ENCODE measurements at regions not wholly inside any gene's neighbourhood (a gene's known extent, or its start where the extent isn't known, plus 50 kb on each side); places are given as distances from the start of the nearest gene placed in this dataset.

- no peak for TF ChIP-seq CTCF (IDR thresholded peaks at IDR 0.05; ENCODE audit: insufficient read depth, low read depth, low read length, missing control alignments)
- DNase-seq (ENCODE audit: low read depth): no peak
- no peak overlapping the region for H3K4me3 ChIP-seq (ENCODE audit: low read length)
Measured at GRCh38 chr5:28505121-28505520, 1466.7 kb upstream of the CDH9 start.

- no peak for DNase-seq (ENCODE audit: low read depth)
- no peak for TF ChIP-seq CTCF (IDR thresholded peaks at IDR 0.05; ENCODE audit: insufficient read depth, low read depth, low read length, missing control alignments)
- no peak overlapping the region for H3K4me3 ChIP-seq (ENCODE audit: low read length)
Measured at GRCh38 chr5:28500511-28500910, 1462.1 kb upstream of the CDH9 start.

- H3K4me3 ChIP-seq (ENCODE audit: low read length): no peak overlapping the region
- DNase-seq (ENCODE audit: low read depth): peak; percentile 40
- no peak for TF ChIP-seq CTCF (IDR thresholded peaks at IDR 0.05; ENCODE audit: insufficient read depth, low read depth, low read length, missing control alignments)
Measured at GRCh38 chr5:28499766-28500290, 1461.4 kb upstream of the CDH9 start.

GRCh38 chr5:28495876-28496275, 1457.5 kb upstream of the CDH9 start:
- no peak overlapping the region for H3K4me3 ChIP-seq (ENCODE audit: low read length)
- DNase-seq (ENCODE audit: low read depth): peak; percentile 40
- TF ChIP-seq CTCF (IDR thresholded peaks at IDR 0.05; ENCODE audit: insufficient read depth, low read depth, low read length, missing control alignments): no peak

- DNase-seq (ENCODE audit: low read depth): no peak
- TF ChIP-seq CTCF (IDR thresholded peaks at IDR 0.05; ENCODE audit: insufficient read depth, low read depth, low read length, missing control alignments): no peak
- no peak overlapping the region for H3K4me3 ChIP-seq (ENCODE audit: low read length)
Measured at GRCh38 chr5:28493456-28493855, 1455.1 kb upstream of the CDH9 start.

- no peak overlapping the region for H3K4me3 ChIP-seq (ENCODE audit: low read length)
- no peak for DNase-seq (ENCODE audit: low read depth)
- TF ChIP-seq CTCF (IDR thresholded peaks at IDR 0.05; ENCODE audit: insufficient read depth, low read depth, low read length, missing control alignments): no peak
Measured at GRCh38 chr5:28488752-28489151, 1450.4 kb upstream of the CDH9 start.

GRCh38 chr5:28483327-28484025, 1445.1 kb upstream of the CDH9 start:
- DNase-seq (ENCODE audit: low read depth): no peak
- no peak for TF ChIP-seq CTCF (IDR thresholded peaks at IDR 0.05; ENCODE audit: insufficient read depth, low read depth, low read length, missing control alignments)
- H3K4me3 ChIP-seq (ENCODE audit: low read length): no peak overlapping the region

All from epithelial cell of esophagus (primary cell).